Neural progenitor cell (in vitro differentiated cells): ENCODE measurements at regions not wholly inside any gene's neighbourhood (a gene's known extent, or its start where the extent isn't known, plus 50 kb on each side); places are given as distances from the start of the nearest gene placed in this dataset.

ENCODE experiments used
- DNase-seq: peaks from one replicate; pipeline ENCODE4 v3.0.0-alpha.2; 2016; ENCODE audit warnings: low spot score
- H2AFZ ChIP-seq: fragments of 200-600 bp; sonication (generic); replicated peaks from 2 replicates; pipeline ENCODE4 v1.6.1; 2016; ENCODE audit warnings: antibody characterized with exemption
- H3F3A ChIP-seq: fragments of 200-600 bp; sonication (generic); 2 replicates; pipeline ENCODE4 v1.6.1; 2016; ENCODE audit warnings: antibody characterized with exemption, low read depth
- H3K27ac ChIP-seq: fragments of 200-600 bp; sonication (generic); 2 replicates; pipeline ENCODE4 v1.5.1; 2016; ENCODE audit warnings: mild to moderate bottlenecking
- H3K27me3 ChIP-seq: fragments of 200-600 bp; sonication (generic); 2 replicates; pipeline ENCODE4 v1.6.1; 2016; ENCODE audit warnings: mild to moderate bottlenecking, moderate library complexity
- H3K36me3 ChIP-seq: fragments of 200-600 bp; sonication (generic); 2 replicates; pipeline ENCODE4 v1.5.1; 2016
- H3K4me1 ChIP-seq: fragments of 200-600 bp; sonication (generic); 2 replicates; pipeline ENCODE4 v1.6.1; 2016; ENCODE audit warnings: mixed run types
- H3K4me2 ChIP-seq: fragments of 200-600 bp; sonication (generic); 2 replicates; pipeline ENCODE4 v1.6.1; 2016
- H3K4me3 ChIP-seq: fragments of 200-600 bp; sonication (generic); 2 replicates; pipeline ENCODE4 v1.5.1; 2016
- H3K79me2 ChIP-seq: fragments of 200-600 bp; sonication (generic); 2 replicates; pipeline ENCODE4 v1.6.1; 2016; ENCODE audit warnings: low read depth
- H3K9ac ChIP-seq: fragments of 200-600 bp; sonication (generic); 2 replicates; pipeline ENCODE4 v1.6.1; 2016
- H3K9me3 ChIP-seq: fragments of 200-600 bp; sonication (generic); 2 replicates; pipeline ENCODE4 v1.5.1; 2016; ENCODE audit warnings: low read depth
- H4K20me1 ChIP-seq: fragments of 200-600 bp; sonication (generic); 2 replicates; pipeline ENCODE4 v1.6.1; 2016; ENCODE audit warnings: low read depth
- H3K27ac Mint-ChIP-seq: 3 replicates; pipeline ENCODE4 v1.8.0; 2021; ENCODE audit warnings: mixed read lengths
- H3K27me3 Mint-ChIP-seq: 2 replicates; pipeline ENCODE4 v1.8.0; 2022; ENCODE audit warnings: low read depth, mild to moderate bottlenecking, inconsistent platforms, moderate library complexity, mixed read lengths; ENCODE audit not compliant: insufficient read depth
- H3K36me3 Mint-ChIP-seq: 3 replicates; pipeline ENCODE4 v1.8.0; 2021; ENCODE audit warnings: mixed read lengths
- H3K4me1 Mint-ChIP-seq: 3 replicates; pipeline ENCODE4 v1.8.0; 2021; ENCODE audit warnings: mixed read lengths
- H3K4me3 Mint-ChIP-seq: 3 replicates; pipeline ENCODE4 v1.8.0; 2021; ENCODE audit warnings: mild to moderate bottlenecking, moderate library complexity, mixed read lengths
- H3K9me3 Mint-ChIP-seq: 3 replicates; pipeline ENCODE4 v1.8.0; 2020; ENCODE audit warnings: mixed read lengths
- CTCF ChIP-seq: fragments of 200-600 bp; sonication (generic); IDR thresholded peaks from 2 replicates; pipeline ENCODE4 v1.5.1; 2017; ENCODE audit warnings: antibody characterized with exemption, mild to moderate bottlenecking
- EZH2 ChIP-seq: fragments of 200-600 bp; sonication (generic); IDR thresholded peaks from 2 replicates; pipeline ENCODE4 v1.6.1; 2017; ENCODE audit warnings: antibody characterized with exemption, mild to moderate bottlenecking, moderate library complexity
- EZH2phosphoT487 ChIP-seq: fragments of 200-600 bp; sonication (generic); IDR thresholded peaks from 2 replicates; pipeline ENCODE4 v1.6.1; 2017; ENCODE audit warnings: antibody characterized with exemption

- Histone ChIP-seq H3K9ac (no peak overlapping the region), H3K27me3 (peaks cover 31% of the 10 kb centered on the region), H3F3A (peaks cover 13% of the 10 kb centered on the region), H3K4me3 (no peak overlapping the region), H3K36me3 (no peaks in the 10 kb centered on the region), H4K20me1 (no peaks in the 10 kb centered on the region), H3K4me2 (peak overlapping the region; percentile 68), H2AFZ (no peak overlapping the region), H3K9me3 (no peaks in the 10 kb centered on the region), H3K79me2 (no peaks in the 10 kb centered on the region), H3K27ac (no peak overlapping the region), H3K4me1 (peaks cover 12% of the 10 kb centered on the region)
- peaks cover 1% of the 10 kb centered on the region for H3K36me3 Mint-ChIP-seq
- H3K9me3 Mint-ChIP-seq, result no peaks in the 10 kb centered on the region
- no peak for DNase-seq
- H3K27ac Mint-ChIP-seq, result no peak overlapping the region
- peaks cover 27% of the 10 kb centered on the region for H3K27me3 Mint-ChIP-seq
- H3K4me1 Mint-ChIP-seq, result peaks cover 34% of the 10 kb centered on the region
- TF ChIP-seq EZH2phosphoT487, result no peak
- H3K4me3 Mint-ChIP-seq, result no peak overlapping the region
Measured at GRCh38 chr11:69890476-69890875, 71.3 kb upstream of the FGF3 start.

- Mint-ChIP-seq H3K27me3 (peaks cover 27% of the 10 kb centered on the region), H3K4me1 (peaks cover 34% of the 10 kb centered on the region), H3K27ac (no peak overlapping the region), H3K4me3 (no peak overlapping the region), H3K9me3 (no peaks in the 10 kb centered on the region), H3K36me3 (peaks cover 1% of the 10 kb centered on the region)
- Histone ChIP-seq H3K27me3 (peaks cover 31% of the 10 kb centered on the region), H3K27ac (no peak overlapping the region), H3F3A (peaks cover 13% of the 10 kb centered on the region), H3K79me2 (no peaks in the 10 kb centered on the region), H3K4me3 (no peak overlapping the region), H2AFZ (no peak overlapping the region), H3K36me3 (no peaks in the 10 kb centered on the region), H4K20me1 (no peaks in the 10 kb centered on the region), H3K9me3 (no peaks in the 10 kb centered on the region), H3K4me2 (no peak overlapping the region), H3K9ac (no peak overlapping the region), H3K4me1 (peaks cover 12% of the 10 kb centered on the region)
- no peak for DNase-seq
- no peak for TF ChIP-seq EZH2
- TF ChIP-seq CTCF, result no peak
- TF ChIP-seq EZH2phosphoT487, result no peak
Measured at GRCh38 chr11:69891421-69892236, 72.4 kb upstream of the FGF3 start.

GRCh38 chr11:69892237-69892985, 73.2 kb upstream of the FGF3 start:
- Mint-ChIP-seq H3K4me1 (peaks cover 34% of the 10 kb centered on the region), H3K27me3 (peaks cover 27% of the 10 kb centered on the region), H3K36me3 (peaks cover 1% of the 10 kb centered on the region), H3K9me3 (peaks cover 4% of the 10 kb centered on the region), H3K27ac (peak overlapping the region; percentile 61), H3K4me3 (no peak overlapping the region)
- no peak overlapping the region for H2AFZ ChIP-seq
- peaks cover 31% of the 10 kb centered on the region for H3K27me3 ChIP-seq
- H3K27ac ChIP-seq, result no peak overlapping the region
- no peak overlapping the region for H3K4me3 ChIP-seq
- H3K79me2 ChIP-seq, result no peaks in the 10 kb centered on the region
- H3K4me2 ChIP-seq, result no peak overlapping the region
- no peaks in the 10 kb centered on the region for H4K20me1 ChIP-seq
- no peaks in the 10 kb centered on the region for H3K36me3 ChIP-seq
- peaks cover 13% of the 10 kb centered on the region for H3F3A ChIP-seq
- TF ChIP-seq CTCF (peak; percentile 53), EZH2 (no peak), EZH2phosphoT487 (no peak)
- H3K9me3 ChIP-seq, result no peaks in the 10 kb centered on the region
- no peak overlapping the region for H3K9ac ChIP-seq
- DNase-seq, result peak; percentile 65
- peaks cover 12% of the 10 kb centered on the region for H3K4me1 ChIP-seq
